Panc1 (cell line): ENCODE measurements at regions not wholly inside any gene's neighbourhood (a gene's known extent, or its start where the extent isn't known, plus 50 kb on each side); places are given as distances from the start of the nearest gene placed in this dataset.

Source experiments
- ATAC-seq: fragments of 200-7000 bp; cut with Tn5 transposase; 2 replicates; pipeline ENCODE4 v1.9.1; 2020; ENCODE audit warnings: mild to moderate bottlenecking, moderate library complexity
- BruUV-seq: library from RNA; stranded (reverse); fragments of 400-500 nt; replicated peaks from 2 replicates; lab custom pipeline; 2021; lab: Mats Ljungman, UMichigan
- CTCF ChIA-PET: fragments of 300-600 bp; sonication (Branson Sonifier 250); formaldehyde crosslinking; loops from one replicate; lab custom pipeline; 2022; ENCODE audit warnings: antibody characterized with exemption; lab: Charles Lee
- POLR2A ChIA-PET: fragments of 300-600 bp; sonication (Branson Sonifier 250); formaldehyde crosslinking; loops from one replicate; lab custom pipeline; 2022; ENCODE audit warnings: antibody characterized with exemption; lab: Charles Lee
- DNase-seq: peaks from one replicate; pipeline ENCODE4 v3.0.0-alpha.2; 2010; ENCODE audit warnings: low read depth, low spot score
- H3K27ac ChIP-seq: 2 replicates; pipeline ENCODE4 v1.5.1; 2011; ENCODE audit warnings: mild to moderate bottlenecking, low read length, inconsistent platforms
- H3K27me3 ChIP-seq: fragments of 200-500 bp; sonication (Bioruptor generic); 2 replicates; pipeline ENCODE4 v1.6.0; 2014; ENCODE audit warnings: low read length, inconsistent platforms; ENCODE audit not compliant: control insufficient read depth, insufficient read depth
- H3K36me3 ChIP-seq: fragments of 200-500 bp; sonication (Bioruptor generic); 2 replicates; pipeline ENCODE4 v1.5.1; 2014; ENCODE audit warnings: inconsistent platforms, mild to moderate bottlenecking, low read length, moderate library complexity; ENCODE audit not compliant: control insufficient read depth, insufficient read depth
- H3K4me1 ChIP-seq: 2 replicates; pipeline ENCODE4 v1.5.1; 2011; ENCODE audit warnings: inconsistent platforms, mild to moderate bottlenecking, low read length, moderate library complexity; ENCODE audit not compliant: control insufficient read depth, insufficient read depth
- H3K4me3 ChIP-seq, 2 experiments: 2 replicates each; pipeline ENCODE4 v1.5.1; 2011 to 2012; ENCODE audit warnings: low read depth in 2 of 2, low read length in 2 of 2, mild to moderate bottlenecking in 2 of 2, inconsistent platforms in 1 of 2, moderate library complexity in 1 of 2
- H3K9me3 ChIP-seq: fragments of 200-500 bp; sonication (Bioruptor generic); 2 replicates; pipeline ENCODE4 v1.5.1; 2014; ENCODE audit warnings: low read depth, mild to moderate bottlenecking, inconsistent platforms, low read length, moderate library complexity; ENCODE audit not compliant: control insufficient read depth, insufficient read depth
- CTCF ChIP-seq: fragments of 450-650 bp; IDR thresholded peaks from 2 replicates; pipeline ENCODE4 v1.5.1; 2017; ENCODE audit warnings: mild to moderate bottlenecking
- POLR2AphosphoS5 ChIP-seq: IDR thresholded peaks from 2 replicates; pipeline ENCODE4 v1.6.1; 2012; ENCODE audit warnings: mild to moderate bottlenecking, low read depth, low read length, moderate library complexity
- SIN3A ChIP-seq: IDR thresholded peaks from 2 replicates; pipeline ENCODE4 v1.6.1; 2012; ENCODE audit warnings: low read depth, mild to moderate bottlenecking, low read length, moderate library complexity, borderline replicate concordance; ENCODE audit not compliant: insufficient read depth
- TCF7L2 ChIP-seq: IDR thresholded peaks from 2 replicates; pipeline ENCODE4 v1.6.1; 2011; ENCODE audit warnings: mild to moderate bottlenecking, low read depth, low read length, inconsistent platforms
- in situ Hi-C: cut with HindIII; loops from 2 replicates; pipeline ENCODE4 v1.10.0; 2016; ENCODE audit warnings: low sequenced_read_pairs, low pct_unique_long_range_greater_than_20kb
- intact Hi-C: fragments of 100-400 bp; cut with micrococcal nuclease; formaldehyde crosslinking; loops from one replicate; pipeline ENCODE4 v1.10.0; 2022; ENCODE audit not compliant: unreplicated experiment
- TF ChIP-seq, protein P1 (sequence below), 2 experiments: IDR thresholded peaks; 2 replicates each; pipeline ENCODE4 v1.6.1; 2011 to 2012; ENCODE audit warnings: low read depth in 2 of 2, control low read depth in 1 of 2, low read length in 1 of 2, mild to moderate bottlenecking in 1 of 2, moderate library complexity in 1 of 2; ENCODE audit not compliant: insufficient read depth in 1 of 2

DNA sequence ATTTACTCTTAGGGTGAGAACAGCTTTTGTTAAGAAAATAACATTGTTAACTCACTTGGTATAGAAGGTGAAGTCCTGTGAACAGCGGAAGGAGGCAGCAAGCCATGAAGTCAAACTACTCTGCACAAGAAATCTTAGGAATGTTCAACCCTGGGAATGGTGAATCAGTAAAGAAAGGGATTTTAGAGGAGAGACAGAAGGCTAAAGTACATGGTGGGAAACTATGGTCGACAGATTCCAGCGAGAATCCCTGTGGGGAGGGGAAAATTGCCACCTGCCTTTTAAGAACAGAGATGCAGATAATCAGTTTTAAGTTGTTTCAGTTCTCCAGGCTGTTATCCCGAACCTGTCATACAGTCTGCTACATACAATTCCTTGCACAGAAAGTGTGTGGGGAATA lies 63.2 kb upstream of the PTPRR start:
- no peak overlapping the region for H3K4me3 ChIP-seq
- no peaks in the 10 kb centered on the region for H3K4me1 ChIP-seq
- no peak for ATAC-seq
- in situ Hi-C loops = no loop called here
- ChIA-PET POLR2A (no interaction called here), CTCF (no interaction called here)
- BruUV-seq = no TSS peak
- H3K9me3 ChIP-seq = no peaks in the 10 kb centered on the region
- no peak for DNase-seq
- intact Hi-C loops = no loop called here
- H3K27me3 ChIP-seq = no peaks in the 10 kb centered on the region; the same call in 1 of the 2 replicates
- no peak for TF ChIP-seq POLR2AphosphoS5
- TF ChIP-seq, protein P1, sequence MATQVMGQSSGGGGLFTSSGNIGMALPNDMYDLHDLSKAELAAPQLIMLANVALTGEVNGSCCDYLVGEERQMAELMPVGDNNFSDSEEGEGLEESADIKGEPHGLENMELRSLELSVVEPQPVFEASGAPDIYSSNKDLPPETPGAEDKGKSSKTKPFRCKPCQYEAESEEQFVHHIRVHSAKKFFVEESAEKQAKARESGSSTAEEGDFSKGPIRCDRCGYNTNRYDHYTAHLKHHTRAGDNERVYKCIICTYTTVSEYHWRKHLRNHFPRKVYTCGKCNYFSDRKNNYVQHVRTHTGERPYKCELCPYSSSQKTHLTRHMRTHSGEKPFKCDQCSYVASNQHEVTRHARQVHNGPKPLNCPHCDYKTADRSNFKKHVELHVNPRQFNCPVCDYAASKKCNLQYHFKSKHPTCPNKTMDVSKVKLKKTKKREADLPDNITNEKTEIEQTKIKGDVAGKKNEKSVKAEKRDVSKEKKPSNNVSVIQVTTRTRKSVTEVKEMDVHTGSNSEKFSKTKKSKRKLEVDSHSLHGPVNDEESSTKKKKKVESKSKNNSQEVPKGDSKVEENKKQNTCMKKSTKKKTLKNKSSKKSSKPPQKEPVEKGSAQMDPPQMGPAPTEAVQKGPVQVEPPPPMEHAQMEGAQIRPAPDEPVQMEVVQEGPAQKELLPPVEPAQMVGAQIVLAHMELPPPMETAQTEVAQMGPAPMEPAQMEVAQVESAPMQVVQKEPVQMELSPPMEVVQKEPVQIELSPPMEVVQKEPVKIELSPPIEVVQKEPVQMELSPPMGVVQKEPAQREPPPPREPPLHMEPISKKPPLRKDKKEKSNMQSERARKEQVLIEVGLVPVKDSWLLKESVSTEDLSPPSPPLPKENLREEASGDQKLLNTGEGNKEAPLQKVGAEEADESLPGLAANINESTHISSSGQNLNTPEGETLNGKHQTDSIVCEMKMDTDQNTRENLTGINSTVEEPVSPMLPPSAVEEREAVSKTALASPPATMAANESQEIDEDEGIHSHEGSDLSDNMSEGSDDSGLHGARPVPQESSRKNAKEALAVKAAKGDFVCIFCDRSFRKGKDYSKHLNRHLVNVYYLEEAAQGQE (IDR thresholded peaks at IDR 0.05; ENCODE audit: insufficient read depth in 1 of 2, low read depth in 2 of 2, low read length in 1 of 2) = no peak
- TF ChIP-seq SIN3A = no peak
- no peak for TF ChIP-seq CTCF
- no peak for TF ChIP-seq TCF7L2
- no peak overlapping the region for H3K27ac ChIP-seq
- no peaks in the 10 kb centered on the region for H3K36me3 ChIP-seq

DNA sequence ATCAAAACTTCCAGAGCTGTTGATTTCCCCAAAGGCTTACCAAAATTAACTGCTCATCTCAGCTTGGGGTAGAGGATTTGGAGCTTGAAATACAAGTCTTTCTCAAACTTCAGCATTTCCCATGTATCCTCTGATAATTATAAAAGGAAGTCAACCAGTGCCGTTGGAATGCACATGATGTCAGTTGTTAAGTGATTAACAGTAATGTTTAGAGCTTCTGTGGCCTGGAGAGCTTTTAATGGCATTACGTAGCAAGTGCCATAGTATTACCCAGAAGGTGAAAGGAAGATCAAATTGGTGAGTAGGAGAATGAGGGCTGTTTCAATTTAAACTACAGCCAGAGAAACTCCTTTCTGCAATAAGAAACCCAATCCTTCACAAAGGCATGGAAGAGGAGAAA lies 62.5 kb upstream of the PTPRR start:
- Histone ChIP-seq H3K36me3 (no peaks in the 10 kb centered on the region), H3K9me3 (no peaks in the 10 kb centered on the region), H3K4me3 (no peak overlapping the region), H3K27ac (no peak overlapping the region), H3K4me1 (no peaks in the 10 kb centered on the region), H3K27me3 (no peaks in the 10 kb centered on the region; the same call in 1 of the 2 replicates)
- no peak for ATAC-seq
- DNase-seq = no peak
- intact Hi-C loops (no loop called here), in situ Hi-C loops (no loop called here)
- no TSS peak for BruUV-seq
- ChIA-PET POLR2A (no interaction called here), CTCF (no interaction called here)
- TF ChIP-seq POLR2AphosphoS5 = no peak
- TF ChIP-seq SIN3A = no peak
- TF ChIP-seq, protein P1 (IDR thresholded peaks at IDR 0.05; ENCODE audit: insufficient read depth in 1 of 2, low read depth in 2 of 2, low read length in 1 of 2) = no peak
- TF ChIP-seq TCF7L2 = no peak
- no peak for TF ChIP-seq CTCF
